ENCODE measurements at regions not wholly inside any gene's neighbourhood (a gene's known extent, or its start where the extent isn't known, plus 50 kb on each side); places are given as distances from the start of the nearest gene placed in this dataset.

GRCh38 chr5:6000867-6001266 is 377.5 kb downstream of the MED10 start:
- no peak for DNase-seq (ENCODE audit: low spot score)
- TF ChIP-seq, protein P1, sequence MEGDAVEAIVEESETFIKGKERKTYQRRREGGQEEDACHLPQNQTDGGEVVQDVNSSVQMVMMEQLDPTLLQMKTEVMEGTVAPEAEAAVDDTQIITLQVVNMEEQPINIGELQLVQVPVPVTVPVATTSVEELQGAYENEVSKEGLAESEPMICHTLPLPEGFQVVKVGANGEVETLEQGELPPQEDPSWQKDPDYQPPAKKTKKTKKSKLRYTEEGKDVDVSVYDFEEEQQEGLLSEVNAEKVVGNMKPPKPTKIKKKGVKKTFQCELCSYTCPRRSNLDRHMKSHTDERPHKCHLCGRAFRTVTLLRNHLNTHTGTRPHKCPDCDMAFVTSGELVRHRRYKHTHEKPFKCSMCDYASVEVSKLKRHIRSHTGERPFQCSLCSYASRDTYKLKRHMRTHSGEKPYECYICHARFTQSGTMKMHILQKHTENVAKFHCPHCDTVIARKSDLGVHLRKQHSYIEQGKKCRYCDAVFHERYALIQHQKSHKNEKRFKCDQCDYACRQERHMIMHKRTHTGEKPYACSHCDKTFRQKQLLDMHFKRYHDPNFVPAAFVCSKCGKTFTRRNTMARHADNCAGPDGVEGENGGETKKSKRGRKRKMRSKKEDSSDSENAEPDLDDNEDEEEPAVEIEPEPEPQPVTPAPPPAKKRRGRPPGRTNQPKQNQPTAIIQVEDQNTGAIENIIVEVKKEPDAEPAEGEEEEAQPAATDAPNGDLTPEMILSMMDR (IDR thresholded peaks at IDR 0.05; ENCODE audit: extremely low read depth, missing control alignments): no peak

DNA sequence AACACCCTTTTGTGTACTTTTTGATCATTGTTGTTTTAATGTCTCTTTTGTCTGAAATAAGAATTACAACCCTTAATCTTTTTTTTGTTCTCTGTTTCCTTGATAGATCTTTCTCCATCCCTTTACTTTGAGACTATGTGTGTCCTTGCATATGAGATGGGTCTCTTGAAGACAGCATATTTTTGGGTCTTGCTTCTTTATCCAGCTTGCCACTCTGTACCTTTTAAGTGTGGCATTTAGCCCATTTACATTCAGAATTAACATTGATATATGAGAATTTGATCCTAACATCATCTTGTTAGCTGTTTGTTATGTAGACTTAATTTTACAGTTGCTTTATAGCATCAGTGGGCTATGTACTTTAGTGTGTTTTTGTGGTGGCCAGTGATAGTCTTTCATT is 382.5 kb downstream of the MED10 start:
- no peak for DNase-seq (ENCODE audit: low spot score)

DNA sequence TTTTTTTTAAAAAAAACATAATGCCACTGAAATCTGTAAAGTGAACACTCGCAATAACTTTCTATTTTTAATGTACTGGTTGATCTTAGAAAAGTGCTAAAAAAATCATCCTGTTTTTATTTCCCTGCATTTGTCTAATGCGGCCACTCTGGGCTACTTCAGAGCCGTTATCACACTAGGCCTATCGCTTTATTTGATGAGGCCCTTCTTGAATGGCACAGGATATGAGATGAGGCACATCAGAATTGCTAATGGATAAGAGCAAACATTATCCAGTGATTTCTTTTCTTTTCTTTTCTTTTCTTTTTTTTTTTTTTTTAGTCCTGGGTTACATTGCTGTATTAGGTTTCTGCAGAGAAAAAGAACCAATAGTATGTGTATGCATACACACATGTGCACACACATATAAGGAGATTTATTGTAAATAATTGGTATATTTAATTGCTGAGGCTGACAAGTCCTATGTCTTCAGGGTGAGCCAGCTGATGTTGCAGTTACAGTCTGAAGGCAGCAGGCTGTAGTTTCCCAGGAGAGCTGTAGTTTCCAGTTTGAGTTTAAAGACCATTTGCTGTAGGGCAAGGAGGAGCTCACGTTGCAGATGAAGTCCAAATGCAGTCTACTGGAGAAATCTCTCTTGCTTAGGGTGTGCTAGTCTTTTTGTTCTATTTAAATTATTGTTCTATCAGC is 391.7 kb downstream of the MED10 start:
- DNase-seq (ENCODE audit: low spot score): no peak
- TF ChIP-seq, protein P1 (IDR thresholded peaks at IDR 0.05; ENCODE audit: extremely low read depth, missing control alignments): no peak

More for the DNA sequence above, 382.5 kb downstream of the MED10 start:
- TF ChIP-seq, protein P1 (IDR thresholded peaks at IDR 0.05; ENCODE audit: extremely low read depth, missing control alignments): no peak

- DNase-seq (ENCODE audit: low spot score): no peak
- TF ChIP-seq, protein P1 (IDR thresholded peaks at IDR 0.05; ENCODE audit: extremely low read depth, missing control alignments): no peak
Observed at GRCh38 chr5:5985332-5985731, 393.0 kb downstream of the MED10 start.

GRCh38 chr5:5983261-5983980 is 394.9 kb downstream of the MED10 start:
- TF ChIP-seq, protein P1 (IDR thresholded peaks at IDR 0.05; ENCODE audit: extremely low read depth, missing control alignments): no peak
- DNase-seq (ENCODE audit: low spot score): no peak

DNA sequence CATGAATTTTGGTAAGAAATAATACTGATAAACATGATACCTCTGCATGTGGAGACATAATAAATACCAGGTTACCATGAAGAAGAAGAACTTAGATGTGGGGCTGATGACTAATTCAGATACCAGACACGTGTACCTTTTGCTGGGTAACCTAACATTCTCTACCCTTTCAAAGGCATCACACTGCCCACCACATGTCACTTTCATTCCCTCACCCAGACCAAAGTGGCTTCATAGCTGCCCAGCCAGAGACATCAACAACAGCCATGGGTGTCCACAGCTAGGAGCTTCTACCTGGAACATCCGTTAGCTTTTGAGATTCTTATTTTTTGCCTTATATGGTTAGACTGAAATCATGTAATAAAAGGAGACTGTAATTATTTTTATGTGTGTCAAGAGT is 396.8 kb downstream of the MED10 start:
- DNase-seq (ENCODE audit: low spot score): no peak
- TF ChIP-seq, protein P1 (IDR thresholded peaks at IDR 0.05; ENCODE audit: extremely low read depth, missing control alignments): no peak

- no peak for DNase-seq (ENCODE audit: low spot score)
- TF ChIP-seq, protein P1 (IDR thresholded peaks at IDR 0.05; ENCODE audit: extremely low read depth, missing control alignments): no peak
Observed at GRCh38 chr5:5980538-5980895, 397.8 kb downstream of the MED10 start.
